Pancreas (tissue), 10 donors: ENCODE measurements at regions not wholly inside any gene's neighbourhood (a gene's known extent, or its start where the extent isn't known, plus 50 kb on each side); places are given as distances from the start of the nearest gene placed in this dataset.

Experiments
- ATAC-seq, 4 donors: fragments of 200-7000 bp; cut with Tn5 transposase; one replicate each; pipeline versions ENCODE4 v1.8.0 to v1.9.1; 2020; ENCODE audit warnings: mild to moderate bottlenecking in 4 of 4, moderate library complexity in 4 of 4
- DNase-seq, 6 donors: peaks; one replicate each; pipeline ENCODE4 v3.0.0-alpha.2; 2020
- FAIRE-seq: peaks from 2 replicates; lab custom pipeline; 2012; peaks lifted over from hg19 to GRCh38; lab: Jason Lieb, UNC
- H3K27ac ChIP-seq, 4 donors: fragments of 200-600 bp; sonication (generic); 1 replicate in 3 of 4; 2 replicates in 1 of 4; pipeline versions ENCODE4 v1.5.0 to v1.8.0; 2020
- H3K27me3 ChIP-seq, 4 donors: fragments of 200-600 bp; one replicate each; pipeline ENCODE4 v1.8.0; 2021
- H3K36me3 ChIP-seq, 3 donors: fragments of 200-600 bp; sonication (generic) in 1 of 3; one replicate each; pipeline versions ENCODE4 v1.5.0 to v1.8.0; 2020 to 2021
- H3K4me1 ChIP-seq, 3 donors: fragments of 200-600 bp; one replicate each; pipeline ENCODE4 v1.8.0; 2021
- H3K4me3 ChIP-seq, 4 donors: fragments of 200-600 bp; sonication (generic) in 2 of 4; one replicate each; pipeline versions ENCODE4 v1.5.0 to v1.8.0; 2020 to 2021
- H3K9me3 ChIP-seq, 4 donors: fragments of 200-600 bp; one replicate each; pipeline ENCODE4 v1.8.0; 2021
- WGBS, 2 donors: extraction: QIAGEN DNeasy Blood & Tissue Kit; methylation state at CpG; one replicate each; pipeline ENCODE4 v1.1.7; 2013; 5-methylcytosine and 5-hydroxymethylcytosine counted together
- intact Hi-C, 3 donors: fragments of 100-400 bp; cut with DNase I; formaldehyde crosslinking; loops; one replicate each; pipeline versions ENCODE4 v1.11.1 to v1.14.2; 2022
- TF ChIP-seq, protein P1 (sequence below), 4 donors: fragments of 200-600 bp; sonication (generic) in 3 of 4; IDR thresholded peaks; one replicate each; pipeline versions ENCODE4 v1.5.0 to v1.8.0; 2021; ENCODE audit warnings: antibody characterized with exemption in 4 of 4
- donor health status: healthy with polysubstance abuse.
- donor health status: DM: no; HTN: no; CAD: no; lungs with moderate emphysema.
- donor health status: DM: no; HTN: no; CAD: no.
- donor health status: control.
- donor health status: control.
- donor health status: Bipolar disorder and iron deficiency.
- donor health status: DM: yes; HTN: yes; CAD: no.
- donor health status: DM: no; HTN: no; CAD: no.
- donor health status: DM: no; HTN: no; CAD: no.
- donor health status: DM: yes; HTN: yes; CAD: no.

DNA sequence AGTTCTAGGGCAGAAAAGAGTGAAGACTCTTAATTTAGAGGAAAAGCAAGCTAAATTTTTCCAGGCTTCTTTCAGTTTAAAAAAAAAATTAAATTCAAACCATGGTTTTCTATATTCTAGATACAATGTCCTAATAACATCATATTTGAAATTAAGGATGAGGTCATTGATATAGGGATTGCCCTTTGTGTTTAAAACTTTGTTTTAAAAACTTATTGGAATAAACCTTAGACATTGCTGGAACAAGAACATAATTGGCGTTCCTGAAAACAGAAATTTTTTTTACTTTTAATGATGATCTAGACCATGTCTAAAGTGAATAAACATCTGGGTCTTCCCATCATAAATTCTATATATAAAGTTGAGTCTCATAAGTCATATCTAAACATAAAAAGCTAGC, 859.4 kb upstream of the CHORDC1 start:
- no peak for ATAC-seq
- no peaks in the 10 kb centered on the region for H3K4me1 ChIP-seq
- intact Hi-C loops = no loop called here
- no peak overlapping the region for H3K27ac ChIP-seq
- TF ChIP-seq, protein P1, sequence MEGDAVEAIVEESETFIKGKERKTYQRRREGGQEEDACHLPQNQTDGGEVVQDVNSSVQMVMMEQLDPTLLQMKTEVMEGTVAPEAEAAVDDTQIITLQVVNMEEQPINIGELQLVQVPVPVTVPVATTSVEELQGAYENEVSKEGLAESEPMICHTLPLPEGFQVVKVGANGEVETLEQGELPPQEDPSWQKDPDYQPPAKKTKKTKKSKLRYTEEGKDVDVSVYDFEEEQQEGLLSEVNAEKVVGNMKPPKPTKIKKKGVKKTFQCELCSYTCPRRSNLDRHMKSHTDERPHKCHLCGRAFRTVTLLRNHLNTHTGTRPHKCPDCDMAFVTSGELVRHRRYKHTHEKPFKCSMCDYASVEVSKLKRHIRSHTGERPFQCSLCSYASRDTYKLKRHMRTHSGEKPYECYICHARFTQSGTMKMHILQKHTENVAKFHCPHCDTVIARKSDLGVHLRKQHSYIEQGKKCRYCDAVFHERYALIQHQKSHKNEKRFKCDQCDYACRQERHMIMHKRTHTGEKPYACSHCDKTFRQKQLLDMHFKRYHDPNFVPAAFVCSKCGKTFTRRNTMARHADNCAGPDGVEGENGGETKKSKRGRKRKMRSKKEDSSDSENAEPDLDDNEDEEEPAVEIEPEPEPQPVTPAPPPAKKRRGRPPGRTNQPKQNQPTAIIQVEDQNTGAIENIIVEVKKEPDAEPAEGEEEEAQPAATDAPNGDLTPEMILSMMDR (IDR thresholded peaks at IDR 0.05) = no peak
- no peaks in the 10 kb centered on the region for H3K27me3 ChIP-seq
- DNase-seq = no peak
- H3K4me3 ChIP-seq = no peak overlapping the region
- no peak for FAIRE-seq
- no peaks in the 10 kb centered on the region for H3K9me3 ChIP-seq
- no peaks in the 10 kb centered on the region for H3K36me3 ChIP-seq
- 49 to 68% methylated on average over 1 of the region's 1 CpG for WGBS, 2 donors

DNA sequence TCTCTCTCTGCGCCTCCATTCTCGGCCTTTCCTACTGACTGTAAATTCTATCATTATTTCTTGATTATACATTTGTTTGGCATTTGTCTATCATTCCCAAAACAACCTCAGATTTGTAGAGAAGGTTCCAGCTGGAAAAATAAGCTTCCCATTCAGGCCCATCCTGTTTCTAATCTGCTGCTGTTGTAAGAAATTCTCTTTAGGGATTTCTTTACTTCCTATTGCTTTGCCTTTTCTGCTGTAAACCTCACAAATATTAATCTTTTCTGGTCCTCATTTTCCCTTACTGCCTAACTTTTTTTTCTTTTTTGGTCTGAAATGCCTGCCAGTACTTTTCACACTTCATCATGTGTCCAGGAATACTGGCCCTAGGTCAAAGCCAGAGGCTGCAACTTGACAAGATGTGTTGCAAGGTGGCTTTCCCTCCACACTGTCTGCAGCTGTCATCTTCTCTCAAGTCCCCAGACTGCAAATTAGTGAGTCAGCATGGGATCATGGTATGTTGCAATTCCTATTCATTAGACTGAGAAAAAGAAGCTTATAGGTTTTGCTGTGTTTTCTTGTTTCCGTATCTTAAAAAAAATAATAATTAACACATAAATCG, 858.7 kb upstream of the CHORDC1 start:
- DNase-seq = peak in 1 of 6 donors; percentile 15
- Histone ChIP-seq H3K4me1 (no peaks in the 10 kb centered on the region), H3K36me3 (no peaks in the 10 kb centered on the region), H3K9me3 (no peaks in the 10 kb centered on the region), H3K27me3 (no peaks in the 10 kb centered on the region), H3K27ac (no peak overlapping the region), H3K4me3 (no peak overlapping the region)
- FAIRE-seq = no peak
- intact Hi-C loops = no loop called here
- 64 to 72% methylated on average over 4 of the region's 4 CpGs for WGBS, 2 donors
- TF ChIP-seq, protein P1 (IDR thresholded peaks at IDR 0.05) = no peak
- ATAC-seq = peak in 3 of 4 donors; percentile 44 to 70 (median 56)

DNA sequence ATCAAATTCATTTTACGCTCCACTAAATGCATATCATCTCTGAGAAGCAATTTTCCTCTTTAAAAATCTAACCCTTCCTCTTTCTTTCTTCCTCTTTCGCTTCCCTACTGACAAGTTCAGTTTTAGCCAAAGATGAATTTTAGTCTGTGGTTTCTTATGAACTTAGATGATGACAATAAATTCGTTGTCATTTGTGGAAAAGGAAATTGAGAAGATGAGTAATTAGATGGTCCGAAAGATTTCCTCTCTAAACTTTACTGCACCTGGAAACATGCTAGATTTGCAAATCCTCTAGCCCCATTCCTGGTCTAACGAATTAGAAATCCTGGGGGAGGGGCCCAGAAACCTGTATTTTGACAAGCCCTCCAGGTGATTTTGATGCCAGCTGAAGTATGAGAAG, 855.4 kb upstream of the CHORDC1 start:
- TF ChIP-seq, protein P1 (IDR thresholded peaks at IDR 0.05) = no peak
- Histone ChIP-seq H3K27me3 (no peaks in the 10 kb centered on the region), H3K27ac (no peak overlapping the region), H3K4me3 (no peak overlapping the region), H3K36me3 (no peaks in the 10 kb centered on the region), H3K9me3 (no peaks in the 10 kb centered on the region), H3K4me1 (no peaks in the 10 kb centered on the region)
- DNase-seq (no peak), ATAC-seq (no peak), FAIRE-seq (no peak)
- 55 to 58% methylated on average over 5 of the region's 5 CpGs for WGBS, 2 donors
- intact Hi-C loops = no loop called here

DNA sequence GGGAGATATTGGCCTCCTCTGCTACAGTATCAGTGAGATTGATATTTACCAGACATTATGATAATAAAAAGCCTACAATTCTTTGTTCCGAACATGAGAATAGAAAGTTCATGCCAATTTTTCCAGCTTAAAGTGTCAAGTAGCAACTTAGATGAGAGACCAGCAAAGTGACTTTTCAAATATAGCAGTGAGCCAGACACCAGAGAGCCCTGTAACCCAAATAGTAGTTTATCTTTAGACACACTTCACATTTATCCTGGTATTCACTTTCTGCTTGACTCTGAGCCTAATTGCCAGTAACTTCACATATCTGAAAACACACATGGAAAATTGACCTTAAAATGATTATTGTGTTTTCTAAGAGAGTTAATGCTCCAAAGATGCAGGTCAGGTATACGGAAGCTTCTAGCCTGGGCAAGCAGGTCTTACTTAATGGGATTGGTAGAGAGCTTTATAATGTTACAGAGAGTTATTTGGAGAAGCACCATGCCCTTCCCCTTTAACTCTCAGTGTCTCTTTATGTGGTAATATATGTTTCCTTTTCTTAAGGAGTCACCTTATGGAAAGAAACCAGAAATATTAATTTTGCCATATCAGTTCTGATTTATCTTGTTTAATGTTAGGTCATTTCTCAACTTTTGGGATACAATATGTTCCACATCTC, 852.3 kb upstream of the CHORDC1 start:
- Histone ChIP-seq H3K4me3 (no peak overlapping the region), H3K27ac (no peak overlapping the region), H3K27me3 (no peaks in the 10 kb centered on the region), H3K9me3 (no peaks in the 10 kb centered on the region), H3K4me1 (no peaks in the 10 kb centered on the region), H3K36me3 (no peaks in the 10 kb centered on the region)
- intact Hi-C loops = no loop called here
- TF ChIP-seq, protein P1 (IDR thresholded peaks at IDR 0.05) = no peak
- no peak for DNase-seq
- no peak for ATAC-seq
- no peak for FAIRE-seq
- WGBS, 2 donors = 23 to 36% methylated on average over 2 of the region's 2 CpGs

- H3K4me3 ChIP-seq = no peak overlapping the region
- no peaks in the 10 kb centered on the region for H3K9me3 ChIP-seq
- FAIRE-seq (no peak), DNase-seq (no peak), ATAC-seq (no peak)
- no peak overlapping the region for H3K27ac ChIP-seq
- intact Hi-C loops = no loop called here
- H3K27me3 ChIP-seq = no peaks in the 10 kb centered on the region
- no peaks in the 10 kb centered on the region for H3K36me3 ChIP-seq
- TF ChIP-seq, protein P1 (IDR thresholded peaks at IDR 0.05) = no peak
- 46 to 56% methylated on average over 2 of the region's 2 CpGs for WGBS, 2 donors
- no peaks in the 10 kb centered on the region for H3K4me1 ChIP-seq
Measured at GRCh38 chr11:91067666-91068065, 844.8 kb upstream of the CHORDC1 start.
